PFSK-1 (cell line): ENCODE measurements at regions not wholly inside any gene's neighbourhood (a gene's known extent, or its start where the extent isn't known, plus 50 kb on each side); places are given as distances from the start of the nearest gene placed in this dataset.

Experiments
- FOXP2 ChIP-seq: optimal IDR thresholded peaks from 2 replicates; pipeline ENCODE3; 2011; ENCODE audit warnings: borderline replicate concordance, control low read depth, inconsistent platforms; ENCODE audit not compliant: insufficient read depth; ENCODE audit errors: extremely low read length, extremely low read depth
- POLR2AphosphoS5 ChIP-seq: IDR thresholded peaks from 2 replicates; pipeline ENCODE4 v1.6.1; 2012; ENCODE audit warnings: low read depth, mild to moderate bottlenecking, control low read depth, low read length, moderate library complexity
- REST ChIP-seq, 2 experiments: IDR thresholded peaks; 2 replicates each; pipeline versions ENCODE4 v1.6.1 to v1.8.0; 2011 to 2012; ENCODE audit warnings: low read depth in 2 of 2, low read length in 2 of 2, control low read depth in 1 of 2, inconsistent platforms in 1 of 2, mild to moderate bottlenecking in 1 of 2, moderate library complexity in 1 of 2; ENCODE audit not compliant: insufficient read depth in 1 of 2
- SIN3A ChIP-seq: IDR thresholded peaks from 2 replicates; pipeline ENCODE4 v1.6.1; 2012; ENCODE audit warnings: mild to moderate bottlenecking, low read length, moderate library complexity, borderline replicate concordance; ENCODE audit not compliant: insufficient read depth
- TAF1 ChIP-seq: IDR thresholded peaks from 2 replicates; pipeline ENCODE4 v1.6.1; 2012; ENCODE audit warnings: low read length, control low read depth, borderline replicate concordance; ENCODE audit not compliant: insufficient read depth

- TF ChIP-seq REST (IDR thresholded peaks at IDR 0.05; ENCODE audit: insufficient read depth in 1 of 2, low read depth in 2 of 2, low read length in 2 of 2) (no peak), FOXP2 (no peak), TAF1 (no peak), SIN3A (no peak), POLR2AphosphoS5 (no peak)
Measured at GRCh38 chr5:12704955-12705354, 800.7 kb upstream of the CTNND2 start.

DNA sequence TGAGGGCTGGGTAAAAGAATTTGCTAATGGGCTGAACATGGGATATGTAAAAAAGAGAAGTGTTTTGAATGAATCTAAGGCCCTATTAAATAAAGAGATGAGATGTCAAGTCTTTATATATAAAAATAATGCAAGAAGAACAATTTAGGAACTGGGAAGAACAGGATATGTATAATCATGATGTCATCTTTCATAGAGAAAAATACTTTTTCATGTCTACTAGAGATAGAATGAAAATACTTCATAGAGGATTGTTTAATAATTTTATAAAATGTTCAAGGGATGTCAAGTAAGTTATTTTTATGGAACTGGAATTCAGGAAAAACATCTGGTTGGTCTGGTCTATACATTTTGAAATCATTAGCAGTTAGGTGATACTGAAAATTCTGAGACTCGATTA lies 799.0 kb upstream of the CTNND2 start:
- TF ChIP-seq REST (IDR thresholded peaks at IDR 0.05; ENCODE audit: insufficient read depth in 1 of 2, low read depth in 2 of 2, low read length in 2 of 2) (no peak), POLR2AphosphoS5 (no peak), FOXP2 (no peak), TAF1 (no peak), SIN3A (no peak)

GRCh38 chr5:12695651-12696050 lies 791.4 kb upstream of the CTNND2 start:
- no peak for TF ChIP-seq POLR2AphosphoS5

- no peak for TF ChIP-seq POLR2AphosphoS5
- no peak for TF ChIP-seq TAF1
- TF ChIP-seq FOXP2 = no peak
- TF ChIP-seq SIN3A = no peak
- TF ChIP-seq REST (IDR thresholded peaks at IDR 0.05; ENCODE audit: insufficient read depth in 1 of 2, low read depth in 2 of 2, low read length in 2 of 2) = no peak
Measured at GRCh38 chr5:12691330-12691729, 787.1 kb upstream of the CTNND2 start.

DNA sequence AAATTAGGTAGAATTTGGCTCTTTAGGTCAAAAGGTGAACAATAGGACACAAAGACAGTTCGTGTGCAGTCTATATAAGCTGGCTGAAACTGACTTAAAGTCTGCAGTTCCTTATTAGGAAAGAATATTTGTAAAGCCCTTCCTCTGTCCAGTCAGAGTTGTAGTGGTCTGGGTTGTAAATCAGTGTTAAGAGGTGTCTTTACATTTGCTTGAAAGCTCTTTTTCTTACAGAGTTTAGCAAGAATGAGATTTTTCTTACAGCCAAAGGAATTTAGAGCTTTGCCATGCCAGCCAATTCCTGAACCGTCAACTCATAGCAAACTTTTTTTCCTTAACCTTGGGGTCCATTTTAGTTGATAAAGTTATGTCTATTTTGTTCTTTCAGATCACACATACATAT lies 786.1 kb upstream of the CTNND2 start:
- TF ChIP-seq SIN3A (no peak), REST (IDR thresholded peaks at IDR 0.05; ENCODE audit: insufficient read depth in 1 of 2, low read depth in 2 of 2, low read length in 2 of 2) (no peak), TAF1 (no peak), POLR2AphosphoS5 (no peak), FOXP2 (no peak)

- TF ChIP-seq FOXP2 (no peak), REST (IDR thresholded peaks at IDR 0.05; ENCODE audit: insufficient read depth in 1 of 2, low read depth in 2 of 2, low read length in 2 of 2) (no peak), SIN3A (no peak), POLR2AphosphoS5 (no peak), TAF1 (no peak)
Measured at GRCh38 chr5:12683249-12683648, 779.0 kb upstream of the CTNND2 start.
